ENCODE measurements at regions not wholly inside any gene's neighbourhood (a gene's known extent, or its start where the extent isn't known, plus 50 kb on each side); places are given as distances from the start of the nearest gene placed in this dataset.

DNA sequence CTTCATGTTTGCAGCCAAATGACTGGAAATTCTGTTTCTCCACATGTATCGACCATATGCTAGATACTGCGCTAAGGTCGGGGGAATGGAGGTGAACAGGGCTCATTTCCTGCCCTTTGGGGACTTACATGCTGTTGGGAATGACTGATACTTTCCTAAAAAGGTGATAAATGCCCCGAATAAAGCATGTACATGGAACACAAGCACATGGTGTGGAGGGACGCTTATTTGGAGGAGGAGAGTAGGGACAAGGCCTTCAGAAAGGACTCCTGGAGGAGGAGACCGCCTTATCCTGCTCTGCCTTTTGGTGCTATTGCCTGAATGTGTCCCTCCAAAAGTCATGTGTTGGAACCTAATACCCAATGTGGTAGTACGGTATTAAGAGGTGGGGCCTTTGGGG, 344.5 kb downstream of the PRL start:
- no peaks in the 10 kb centered on the region for H3K27me3 ChIP-seq (ENCODE audit: control insufficient read depth in 1 of 2, insufficient read depth in 2 of 2, low read length in 1 of 2)
- intact Hi-C loops (cut with DNase I) = no loop called here
- H3K9me3 ChIP-seq (ENCODE audit: control insufficient read depth, low read length) = no peaks in the 10 kb centered on the region
- H3K4me1 ChIP-seq (ENCODE audit: control insufficient read depth in 1 of 2, insufficient read depth in 2 of 2, low read length in 2 of 2) = peaks cover 0 to 2% of the 10 kb centered on the region in 2 donors
- WGBS, 2 donors = 97 to 98% methylated on average over 7 of the region's 7 CpGs
- no peak for ATAC-seq (ENCODE audit: low FRiP score)
- no peak overlapping the region for H3K4me3 ChIP-seq (ENCODE audit: low read length in 2 of 2)
- DNase-seq = no peak
- H3K27ac ChIP-seq (ENCODE audit: low read depth in 1 of 2, low read length in 2 of 2) = no peak overlapping the region
- H3K36me3 ChIP-seq (ENCODE audit: control insufficient read depth in 1 of 2, insufficient read depth in 2 of 2, low read length in 1 of 2) = no peaks in the 10 kb centered on the region

DNA sequence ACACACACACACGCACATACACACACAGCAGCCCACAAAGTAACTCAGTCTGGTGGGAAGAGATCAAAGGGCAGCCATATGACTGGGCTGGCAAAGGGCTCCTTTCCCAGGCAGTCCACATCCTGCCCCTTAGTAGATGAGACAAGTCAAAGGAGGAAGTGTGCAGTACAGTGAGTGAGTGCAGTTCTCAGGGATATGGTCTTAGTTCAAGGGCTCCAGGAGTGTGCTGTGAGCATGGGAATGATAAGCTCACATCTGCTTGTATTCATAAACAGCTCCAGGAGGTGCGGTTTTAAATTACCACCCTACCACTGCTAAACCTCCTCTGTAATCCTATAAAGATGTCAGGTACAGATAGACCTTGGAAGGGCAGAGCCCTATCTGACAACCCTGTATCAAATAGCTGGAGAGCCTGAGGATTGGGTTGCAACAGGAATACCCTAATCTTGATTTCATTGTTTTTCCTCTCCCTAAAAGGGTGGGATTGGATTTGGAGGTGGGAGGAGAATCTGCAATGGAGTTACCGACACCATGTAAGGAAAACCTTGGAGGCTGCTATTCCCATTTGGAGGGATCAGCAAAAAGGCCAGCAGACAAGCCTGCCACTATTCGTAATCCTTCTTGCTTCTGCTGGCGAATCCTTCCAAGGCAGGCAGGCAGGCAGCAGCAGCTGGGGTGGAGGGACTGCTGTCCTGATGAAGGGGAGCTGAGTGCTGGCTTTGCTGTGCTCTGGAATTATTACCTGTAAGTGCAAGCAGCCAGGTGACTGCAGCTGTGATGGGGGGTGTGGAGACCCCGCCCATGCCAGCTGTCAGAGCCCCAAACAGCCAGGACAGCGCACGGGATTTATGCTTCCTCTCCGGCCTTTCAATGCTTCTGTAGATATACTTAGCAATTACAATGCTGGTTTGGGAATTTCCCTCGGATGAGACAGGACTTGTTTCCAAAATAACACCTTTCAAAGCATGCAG, 342.7 kb downstream of the PRL start:
- 12 to 41% methylated on average over 10 of the region's 10 CpGs for WGBS, 2 donors
- Histone ChIP-seq H3K9me3 (ENCODE audit: control insufficient read depth, low read length) (no peaks in the 10 kb centered on the region), H3K36me3 (ENCODE audit: control insufficient read depth in 1 of 2, insufficient read depth in 2 of 2, low read length in 1 of 2) (no peaks in the 10 kb centered on the region), H3K4me1 (ENCODE audit: control insufficient read depth in 1 of 2, insufficient read depth in 2 of 2, low read length in 2 of 2) (peaks cover 0 to 2% of the 10 kb centered on the region in 2 donors), H3K4me3 (ENCODE audit: low read length in 2 of 2) (no peak overlapping the region), H3K27me3 (ENCODE audit: control insufficient read depth in 1 of 2, insufficient read depth in 2 of 2, low read length in 1 of 2) (no peaks in the 10 kb centered on the region), H3K27ac (ENCODE audit: low read depth in 1 of 2, low read length in 2 of 2) (no peak overlapping the region)
- ATAC-seq (ENCODE audit: low FRiP score) (peak; percentile 53), DNase-seq (no peak)
- intact Hi-C loops (cut with DNase I) = no loop called here

DNA sequence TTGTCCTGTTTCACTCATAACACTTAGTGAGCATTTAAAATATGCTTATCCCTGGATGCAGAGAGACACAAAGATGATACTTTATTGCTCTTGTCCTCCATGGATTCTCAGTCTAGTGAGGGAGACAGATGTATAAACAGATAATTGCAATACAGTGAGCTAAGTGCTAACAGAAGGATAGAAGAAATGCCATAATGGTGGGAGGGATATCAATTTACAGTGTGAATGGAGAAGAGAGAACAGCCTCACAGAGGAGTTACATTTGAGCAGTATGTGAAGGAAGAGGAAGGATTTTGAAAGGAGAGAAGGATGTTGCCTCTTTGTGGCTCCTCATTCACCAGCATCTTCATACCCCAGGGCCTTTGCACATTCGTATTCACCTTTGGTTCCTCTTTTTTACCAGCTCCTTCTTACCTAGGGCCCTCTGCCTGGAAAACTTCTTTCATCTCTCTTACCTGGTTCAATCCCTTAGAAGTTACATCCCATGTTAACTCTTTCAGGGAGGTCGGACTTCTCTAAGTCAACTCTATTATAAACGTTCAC, 341.7 kb downstream of the PRL start:
- no peaks in the 10 kb centered on the region for H3K4me1 ChIP-seq (ENCODE audit: control insufficient read depth in 1 of 2, insufficient read depth in 2 of 2, low read length in 2 of 2)
- no peaks in the 10 kb centered on the region for H3K9me3 ChIP-seq (ENCODE audit: control insufficient read depth, low read length)
- no peak for ATAC-seq (ENCODE audit: low FRiP score)
- no peak overlapping the region for H3K4me3 ChIP-seq (ENCODE audit: low read length in 2 of 2)
- WGBS, 2 donors = 90 to 93% methylated on average over 3 of the region's 3 CpGs
- H3K27me3 ChIP-seq (ENCODE audit: control insufficient read depth in 1 of 2, insufficient read depth in 2 of 2, low read length in 1 of 2) = no peaks in the 10 kb centered on the region
- intact Hi-C loops (cut with DNase I) = no loop called here
- H3K27ac ChIP-seq (ENCODE audit: low read depth in 1 of 2, low read length in 2 of 2) = no peak overlapping the region
- H3K36me3 ChIP-seq (ENCODE audit: control insufficient read depth in 1 of 2, insufficient read depth in 2 of 2, low read length in 1 of 2) = no peaks in the 10 kb centered on the region
- DNase-seq = no peak

GRCh38 chr6:21955951-21956350, 340.9 kb downstream of the PRL start:
- Histone ChIP-seq H3K27ac (ENCODE audit: low read depth in 1 of 2, low read length in 2 of 2) (no peak overlapping the region), H3K27me3 (ENCODE audit: control insufficient read depth in 1 of 2, insufficient read depth in 2 of 2, low read length in 1 of 2) (no peaks in the 10 kb centered on the region), H3K36me3 (ENCODE audit: control insufficient read depth in 1 of 2, insufficient read depth in 2 of 2, low read length in 1 of 2) (no peaks in the 10 kb centered on the region), H3K4me3 (ENCODE audit: low read length in 2 of 2) (no peak overlapping the region), H3K4me1 (ENCODE audit: control insufficient read depth in 1 of 2, insufficient read depth in 2 of 2, low read length in 2 of 2) (no peaks in the 10 kb centered on the region), H3K9me3 (ENCODE audit: control insufficient read depth, low read length) (no peaks in the 10 kb centered on the region)
- 83 to 89% methylated on average over 8 of the region's 8 CpGs for WGBS, 2 donors
- DNase-seq = no peak
- ATAC-seq (ENCODE audit: low FRiP score) = no peak
- intact Hi-C loops (cut with DNase I) = no loop called here

- no peak overlapping the region for H3K27ac ChIP-seq (ENCODE audit: low read depth in 1 of 2, low read length in 2 of 2)
- H3K4me3 ChIP-seq (ENCODE audit: low read length in 2 of 2) = no peak overlapping the region
- intact Hi-C loops (cut with DNase I) = no loop called here
- DNase-seq = no peak
- WGBS, 2 donors = 93 to 96% methylated on average over 2 of the region's 2 CpGs
- H3K9me3 ChIP-seq (ENCODE audit: control insufficient read depth, low read length) = no peaks in the 10 kb centered on the region
- no peaks in the 10 kb centered on the region for H3K4me1 ChIP-seq (ENCODE audit: control insufficient read depth in 1 of 2, insufficient read depth in 2 of 2, low read length in 2 of 2)
- ATAC-seq (ENCODE audit: low FRiP score) = no peak
- no peaks in the 10 kb centered on the region for H3K27me3 ChIP-seq (ENCODE audit: control insufficient read depth in 1 of 2, insufficient read depth in 2 of 2, low read length in 1 of 2)
- H3K36me3 ChIP-seq (ENCODE audit: control insufficient read depth in 1 of 2, insufficient read depth in 2 of 2, low read length in 1 of 2) = no peaks in the 10 kb centered on the region
These were observed 338.4 kb downstream of the PRL start for GRCh38 chr6:21958428-21958827.

DNA sequence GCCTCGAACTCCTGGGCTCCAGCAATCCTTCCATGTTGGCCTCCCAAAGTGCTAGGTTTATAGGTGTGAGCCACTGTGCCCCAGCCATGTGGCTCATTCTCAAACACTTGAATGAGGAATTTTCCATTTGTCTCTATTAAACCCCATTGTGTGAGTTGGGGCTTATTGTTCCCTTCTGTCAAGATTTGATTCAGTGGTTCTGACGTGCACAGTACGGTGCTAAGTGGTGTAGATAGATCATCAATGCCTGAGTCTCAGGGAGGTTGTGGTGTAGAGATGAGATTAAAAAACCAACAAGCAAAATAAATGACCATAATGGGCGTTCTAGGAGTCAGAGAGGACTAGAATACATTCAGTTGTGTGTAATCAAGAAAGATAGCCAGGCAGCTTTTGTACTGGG, 335.6 kb downstream of the PRL start:
- intact Hi-C loops (cut with DNase I) = no loop called here
- Histone ChIP-seq H3K27me3 (ENCODE audit: control insufficient read depth in 1 of 2, insufficient read depth in 2 of 2, low read length in 1 of 2) (no peaks in the 10 kb centered on the region), H3K9me3 (ENCODE audit: control insufficient read depth, low read length) (no peaks in the 10 kb centered on the region), H3K4me3 (ENCODE audit: low read length in 2 of 2) (no peak overlapping the region), H3K36me3 (ENCODE audit: control insufficient read depth in 1 of 2, insufficient read depth in 2 of 2, low read length in 1 of 2) (no peaks in the 10 kb centered on the region), H3K4me1 (ENCODE audit: control insufficient read depth in 1 of 2, insufficient read depth in 2 of 2, low read length in 2 of 2) (peaks cover 0 to 3% of the 10 kb centered on the region in 2 donors), H3K27ac (ENCODE audit: low read depth in 1 of 2, low read length in 2 of 2) (no peak overlapping the region)
- DNase-seq = no peak
- WGBS, 2 donors = 96% methylated on average over 4 of the region's 4 CpGs
- no peak for ATAC-seq (ENCODE audit: low FRiP score)

GRCh38 chr6:21965016-21965415, 331.8 kb downstream of the PRL start:
- H3K4me1 ChIP-seq (ENCODE audit: control insufficient read depth in 1 of 2, insufficient read depth in 2 of 2, low read length in 2 of 2) = peaks cover 0 to 3% of the 10 kb centered on the region in 2 donors
- ATAC-seq (ENCODE audit: low FRiP score) (no peak), DNase-seq (no peak)
- no peaks in the 10 kb centered on the region for H3K9me3 ChIP-seq (ENCODE audit: control insufficient read depth, low read length)
- no peaks in the 10 kb centered on the region for H3K27me3 ChIP-seq (ENCODE audit: control insufficient read depth in 1 of 2, insufficient read depth in 2 of 2, low read length in 1 of 2)
- WGBS, 2 donors = 54 to 58% methylated on average over 3 of the region's 3 CpGs
- intact Hi-C loops (cut with DNase I) = no loop called here
- H3K4me3 ChIP-seq (ENCODE audit: low read length in 2 of 2) = no peak overlapping the region
- H3K36me3 ChIP-seq (ENCODE audit: control insufficient read depth in 1 of 2, insufficient read depth in 2 of 2, low read length in 1 of 2) = no peaks in the 10 kb centered on the region
- H3K27ac ChIP-seq (ENCODE audit: low read depth in 1 of 2, low read length in 2 of 2) = no peak overlapping the region

DNA sequence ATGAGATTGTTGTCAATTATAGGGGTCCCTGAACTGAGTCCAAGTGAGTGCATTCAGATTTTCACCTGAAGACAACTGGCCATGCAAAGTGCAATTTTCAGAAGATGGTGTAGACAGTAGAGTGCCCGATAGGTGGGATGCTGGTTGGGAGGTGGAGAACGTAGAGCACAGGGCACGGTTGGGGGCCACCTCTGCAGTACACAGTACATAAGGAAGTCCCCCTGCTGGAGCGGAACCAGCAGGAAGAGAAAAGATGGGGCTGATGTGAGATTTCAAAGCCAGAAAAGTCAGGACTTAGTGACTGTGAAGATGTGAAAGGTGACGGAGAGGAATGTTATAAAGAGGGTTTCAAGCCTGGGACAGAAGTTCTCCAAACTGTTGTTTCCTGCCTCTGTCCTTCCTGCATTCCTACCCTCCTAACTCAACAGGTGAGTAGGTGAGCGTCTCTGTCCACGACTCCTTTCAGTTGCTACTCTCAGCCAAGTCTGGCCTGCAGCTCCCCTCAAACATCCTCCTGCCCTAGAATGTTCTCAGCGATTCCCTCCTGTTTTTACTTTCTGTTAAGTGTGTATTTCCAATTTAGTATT, 330.8 kb downstream of the PRL start:
- H3K4me3 ChIP-seq (ENCODE audit: low read length in 2 of 2) = no peak overlapping the region
- H3K27ac ChIP-seq (ENCODE audit: low read depth in 1 of 2, low read length in 2 of 2) = no peak overlapping the region
- intact Hi-C loops (cut with DNase I) = no loop called here
- ATAC-seq (ENCODE audit: low FRiP score) (no peak), DNase-seq (no peak)
- no peaks in the 10 kb centered on the region for H3K36me3 ChIP-seq (ENCODE audit: control insufficient read depth in 1 of 2, insufficient read depth in 2 of 2, low read length in 1 of 2)
- peaks cover 0 to 3% of the 10 kb centered on the region in 2 donors for H3K4me1 ChIP-seq (ENCODE audit: control insufficient read depth in 1 of 2, insufficient read depth in 2 of 2, low read length in 2 of 2)
- no peaks in the 10 kb centered on the region for H3K27me3 ChIP-seq (ENCODE audit: control insufficient read depth in 1 of 2, insufficient read depth in 2 of 2, low read length in 1 of 2)
- WGBS, 2 donors = 89 to 94% methylated on average over 8 of the region's 8 CpGs
- no peaks in the 10 kb centered on the region for H3K9me3 ChIP-seq (ENCODE audit: control insufficient read depth, low read length)

Measured in aorta (tissue), 5 donors.